Fibroblast of mammary gland (primary cell): ENCODE measurements at regions not wholly inside any gene's neighbourhood (a gene's known extent, or its start where the extent isn't known, plus 50 kb on each side); places are given as distances from the start of the nearest gene placed in this dataset.

ENCODE experiments used
- DNase-seq: peaks from one replicate; pipeline ENCODE4 v3.0.0-alpha.2; 2010; ENCODE audit warnings: low read depth
- H3K4me3 ChIP-seq: 2 replicates; pipeline ENCODE4 v1.5.1; 2011; ENCODE audit warnings: low read depth, mild to moderate bottlenecking, low read length, moderate library complexity; ENCODE audit not compliant: control insufficient read depth
- TF ChIP-seq, protein P1 (sequence below): conservative IDR thresholded peaks from 2 replicates; pipeline ENCODE4 v1.5.1; 2011; ENCODE audit warnings: low read depth, low read length, inconsistent platforms; ENCODE audit not compliant: control insufficient read depth, insufficient read depth

- H3K4me3 ChIP-seq = no peak overlapping the region
- no peak for DNase-seq
- TF ChIP-seq, protein P1, sequence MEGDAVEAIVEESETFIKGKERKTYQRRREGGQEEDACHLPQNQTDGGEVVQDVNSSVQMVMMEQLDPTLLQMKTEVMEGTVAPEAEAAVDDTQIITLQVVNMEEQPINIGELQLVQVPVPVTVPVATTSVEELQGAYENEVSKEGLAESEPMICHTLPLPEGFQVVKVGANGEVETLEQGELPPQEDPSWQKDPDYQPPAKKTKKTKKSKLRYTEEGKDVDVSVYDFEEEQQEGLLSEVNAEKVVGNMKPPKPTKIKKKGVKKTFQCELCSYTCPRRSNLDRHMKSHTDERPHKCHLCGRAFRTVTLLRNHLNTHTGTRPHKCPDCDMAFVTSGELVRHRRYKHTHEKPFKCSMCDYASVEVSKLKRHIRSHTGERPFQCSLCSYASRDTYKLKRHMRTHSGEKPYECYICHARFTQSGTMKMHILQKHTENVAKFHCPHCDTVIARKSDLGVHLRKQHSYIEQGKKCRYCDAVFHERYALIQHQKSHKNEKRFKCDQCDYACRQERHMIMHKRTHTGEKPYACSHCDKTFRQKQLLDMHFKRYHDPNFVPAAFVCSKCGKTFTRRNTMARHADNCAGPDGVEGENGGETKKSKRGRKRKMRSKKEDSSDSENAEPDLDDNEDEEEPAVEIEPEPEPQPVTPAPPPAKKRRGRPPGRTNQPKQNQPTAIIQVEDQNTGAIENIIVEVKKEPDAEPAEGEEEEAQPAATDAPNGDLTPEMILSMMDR = no peak
Measured at GRCh38 chr1:72932025-72932424, 649.7 kb upstream of the NEGR1 start.

DNA sequence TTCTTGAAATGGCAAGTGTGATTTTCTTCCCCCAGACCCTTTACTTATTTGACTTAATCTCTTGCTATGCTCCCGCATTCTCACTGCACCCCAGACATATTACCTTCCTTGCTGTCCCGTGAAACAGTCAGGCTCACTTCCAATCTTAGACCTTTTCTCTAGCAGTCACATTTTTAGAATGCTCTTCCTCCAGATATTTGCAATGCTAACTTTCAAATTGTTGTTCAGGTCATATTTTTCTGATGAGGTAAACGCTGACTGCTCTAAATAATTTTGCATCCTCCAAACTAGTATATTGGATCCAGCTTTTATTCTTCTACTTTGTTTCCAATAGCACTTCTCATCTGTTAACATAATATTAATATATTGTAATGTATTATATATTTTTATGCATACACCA is 648.2 kb upstream of the NEGR1 start:
- H3K4me3 ChIP-seq = no peak overlapping the region
- DNase-seq = no peak
- TF ChIP-seq, protein P1 = no peak

DNA sequence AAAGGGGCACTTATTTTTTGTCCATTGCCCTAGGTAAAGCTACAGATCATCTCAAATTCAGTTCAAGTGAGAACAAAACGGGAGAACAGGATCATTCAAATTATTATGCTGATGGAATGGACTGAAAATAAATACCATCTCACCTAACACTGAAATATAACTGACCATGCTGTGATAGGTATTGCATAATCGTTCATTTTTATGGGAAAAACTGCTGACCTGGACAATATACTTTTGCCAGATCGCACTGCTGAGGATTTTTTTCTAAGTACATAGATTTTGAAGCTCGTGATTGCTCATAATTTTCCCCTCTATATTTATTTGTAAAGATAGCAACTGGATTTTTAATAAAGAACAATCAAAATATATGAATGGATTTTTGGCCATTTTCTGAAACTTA is 636.6 kb upstream of the NEGR1 start:
- no peak for DNase-seq
- TF ChIP-seq, protein P1 = no peak
- H3K4me3 ChIP-seq = no peak overlapping the region

- TF ChIP-seq, protein P1 = no peak
- no peak overlapping the region for H3K4me3 ChIP-seq
- DNase-seq = no peak
Measured at GRCh38 chr1:72917920-72918319, 635.6 kb upstream of the NEGR1 start.

GRCh38 chr1:72915581-72915980 is 633.2 kb upstream of the NEGR1 start:
- DNase-seq = no peak
- no peak overlapping the region for H3K4me3 ChIP-seq
- TF ChIP-seq, protein P1 = no peak

GRCh38 chr1:72911656-72912055 is 629.3 kb upstream of the NEGR1 start:
- TF ChIP-seq, protein P1 = no peak
- no peak overlapping the region for H3K4me3 ChIP-seq
- DNase-seq = no peak

GRCh38 chr1:72896256-72896655 is 613.9 kb upstream of the NEGR1 start:
- no peak for DNase-seq
- no peak overlapping the region for H3K4me3 ChIP-seq
- TF ChIP-seq, protein P1 = no peak
